WTC11 (cell line): ENCODE measurements at regions not wholly inside any gene's neighbourhood (a gene's known extent, or its start where the extent isn't known, plus 50 kb on each side); places are given as distances from the start of the nearest gene placed in this dataset.

ENCODE experiments used
- ATAC-seq: fragments of 200-7000 bp; cut with Tn5 transposase; 2 replicates; pipeline ENCODE4 v1.10.0; 2021; ENCODE audit warnings: mild to moderate bottlenecking, moderate library complexity
- CTCF ChIA-PET: fragments of 300-600 bp; sonication (Branson Sonifier 250); formaldehyde crosslinking; loops from one replicate; lab custom pipeline; 2021; ENCODE audit warnings: antibody characterized with exemption; lab: Charles Lee
- POLR2A ChIA-PET: fragments of 350-600 bp; sonication (Branson Sonifier 250); formaldehyde crosslinking; loops from one replicate; lab custom pipeline; 2021; ENCODE audit warnings: antibody characterized with exemption; lab: Charles Lee
- DNase-seq: peaks from one replicate; pipeline ENCODE4 v3.0.0; 2021; ENCODE audit warnings: low spot score
- H3K27ac Mint-ChIP-seq: 2 replicates; pipeline ENCODE4 v1.8.0; 2021; ENCODE audit warnings: mixed read lengths
- H3K27me3 Mint-ChIP-seq: 2 replicates; pipeline ENCODE4 v1.8.0; 2021; ENCODE audit warnings: low read depth, mild to moderate bottlenecking, moderate library complexity, mixed read lengths
- H3K36me3 Mint-ChIP-seq: 2 replicates; pipeline ENCODE4 v1.8.0; 2021; ENCODE audit warnings: mixed read lengths
- H3K4me1 Mint-ChIP-seq: 2 replicates; pipeline ENCODE4 v1.8.0; 2022; ENCODE audit warnings: mixed read lengths
- H3K4me3 Mint-ChIP-seq: 2 replicates; pipeline ENCODE4 v1.8.0; 2021; ENCODE audit warnings: mild to moderate bottlenecking, moderate library complexity, mixed read lengths
- H3K9me3 Mint-ChIP-seq: 2 replicates; pipeline ENCODE4 v1.8.0; 2021; ENCODE audit warnings: mixed read lengths
- ATF2 ChIP-seq: sonication (generic); formaldehyde crosslinking; IDR thresholded peaks from 2 replicates; pipeline ENCODE4 v1.8.1; 2022; ENCODE audit warnings: low read depth, missing genetic modification reagents, borderline replicate concordance
- ATF3 ChIP-seq: sonication (generic); formaldehyde crosslinking; conservative IDR thresholded peaks from 2 replicates; pipeline ENCODE4 v1.8.1; 2022; ENCODE audit warnings: mild to moderate bottlenecking, missing genetic modification reagents
- ATF6 ChIP-seq: sonication (generic); formaldehyde crosslinking; IDR thresholded peaks from 2 replicates; pipeline ENCODE4 v1.8.1; 2023; ENCODE audit warnings: mild to moderate bottlenecking, missing genetic modification reagents
- CBFB ChIP-seq: sonication (generic); formaldehyde crosslinking; IDR thresholded peaks from 2 replicates; pipeline ENCODE4 v1.8.1; 2022; ENCODE audit warnings: mild to moderate bottlenecking, low read depth, missing genetic modification reagents
- E2F1 ChIP-seq: sonication (generic); formaldehyde crosslinking; IDR thresholded peaks from 2 replicates; pipeline ENCODE4 v1.8.0; 2022; ENCODE audit warnings: mild to moderate bottlenecking, missing genetic modification reagents
- FOXJ3 ChIP-seq: sonication (generic); formaldehyde crosslinking; IDR thresholded peaks from 2 replicates; pipeline ENCODE4 v1.9.0; 2021; ENCODE audit warnings: missing genetic modification reagents, mild to moderate bottlenecking, borderline replicate concordance
- IRF1 ChIP-seq: sonication (generic); formaldehyde crosslinking; IDR thresholded peaks from 2 replicates; pipeline ENCODE4 v1.8.0; 2023; ENCODE audit warnings: missing genetic modification reagents
- KAT7 ChIP-seq: sonication (generic); formaldehyde crosslinking; IDR thresholded peaks from 2 replicates; pipeline ENCODE4 v1.8.1; 2023; ENCODE audit warnings: missing genetic modification reagents, mild to moderate bottlenecking, borderline replicate concordance
- MAX ChIP-seq: sonication (generic); formaldehyde crosslinking; IDR thresholded peaks from 2 replicates; pipeline ENCODE4 v1.8.0; 2022; ENCODE audit warnings: mild to moderate bottlenecking, missing genetic modification reagents
- NFE2L1 ChIP-seq: sonication (generic); formaldehyde crosslinking; IDR thresholded peaks from 2 replicates; pipeline ENCODE4 v1.8.1; 2023; ENCODE audit warnings: missing genetic modification reagents
- NR1H2 ChIP-seq: sonication (generic); formaldehyde crosslinking; IDR thresholded peaks from 2 replicates; pipeline ENCODE4 v1.9.0; 2021; ENCODE audit warnings: mild to moderate bottlenecking, moderate library complexity, missing genetic modification reagents
- TP53 ChIP-seq: sonication (generic); formaldehyde crosslinking; IDR thresholded peaks from 2 replicates; pipeline ENCODE4 v1.8.1; 2023; ENCODE audit warnings: mild to moderate bottlenecking, missing genetic modification reagents
- USF2 ChIP-seq: sonication (generic); formaldehyde crosslinking; IDR thresholded peaks from 2 replicates; pipeline ENCODE4 v1.8.1; 2023; ENCODE audit warnings: mild to moderate bottlenecking, missing genetic modification reagents, moderate library complexity
- ZNF121 ChIP-seq: sonication (generic); formaldehyde crosslinking; IDR thresholded peaks from 2 replicates; pipeline ENCODE4 v1.8.0; 2023; ENCODE audit warnings: missing genetic modification reagents
- ZNF263 ChIP-seq: sonication (generic); formaldehyde crosslinking; IDR thresholded peaks from 2 replicates; pipeline ENCODE4 v1.8.1; 2022; ENCODE audit warnings: low read depth, mild to moderate bottlenecking, moderate library complexity, missing genetic modification reagents

- TF ChIP-seq ATF6 (CRISPR knock-in tag): no peak
- TF ChIP-seq E2F1 (CRISPR knock-in tag): no peak
- TF ChIP-seq, all 79 proteins: peak for 0
Observed at GRCh38 chr7:106398786-106399185, 114.0 kb upstream of the NAMPT start (continued).

- CTCF ChIA-PET: no interaction called here
Observed at GRCh38 chr7:106397994-106398393, 113.2 kb upstream of the NAMPT start.

More at GRCh38 chr7:106397994-106398393, 113.2 kb upstream of the NAMPT start:
- peaks cover 30% of the 10 kb centered on the region for H3K9me3 Mint-ChIP-seq
- H3K4me3 Mint-ChIP-seq: no peak overlapping the region
- no peak overlapping the region for H3K27ac Mint-ChIP-seq
- no peak for ATAC-seq
- TF ChIP-seq MAX (CRISPR knock-in tag) (no peak), NR1H2 (CRISPR knock-in tag) (no peak), CBFB (CRISPR knock-in tag) (no peak), IRF1 (CRISPR knock-in tag) (no peak), FOXJ3 (CRISPR knock-in tag) (no peak), KAT7 (CRISPR knock-in tag) (no peak), NFE2L1 (no peak), ATF3 (CRISPR knock-in tag) (no peak), E2F1 (CRISPR knock-in tag) (no peak), ZNF263 (no peak), ATF2 (CRISPR knock-in tag) (no peak), ZNF121 (no peak), USF2 (no peak), TP53 (CRISPR knock-in tag) (no peak)
- H3K36me3 Mint-ChIP-seq: 0 out of 2 replicates have a peak, but pooled peaks cover 2% of the 10 kb centered on the region
- POLR2A ChIA-PET: no interaction called here
- DNase-seq: no peak
- peaks cover 25% of the 10 kb centered on the region for H3K27me3 Mint-ChIP-seq
- peaks cover 26% of the 10 kb centered on the region for H3K4me1 Mint-ChIP-seq
